NOMO-1 (cell line): ENCODE measurements at regions not wholly inside any gene's neighbourhood (a gene's known extent, or its start where the extent isn't known, plus 50 kb on each side); places are given as distances from the start of the nearest gene placed in this dataset.
A peak's percentile ranks its signal among the peaks of the same experiment; 100 is the strongest.

Source experiments
- DNase-seq, 2 experiments: peaks; one replicate each; lab custom pipeline; 2025; ENCODE audit not compliant: unreplicated experiment in 2 of 2; lab: John Stamatoyannopoulos, UW

- no peak for DNase-seq
Measured at GRCh38 chr5:126351153-126351552, 72.1 kb upstream of the GRAMD2B start.

GRCh38 chr5:126354012-126354857, 69.0 kb upstream of the GRAMD2B start:
- DNase-seq = peak in 1 of 2 experiments; percentile 68

GRCh38 chr5:126354858-126355731, 68.1 kb upstream of the GRAMD2B start:
- no peak for DNase-seq

- peak; percentile 16 to 43 for DNase-seq
Measured at GRCh38 chr5:126355940-126356339, 67.3 kb upstream of the GRAMD2B start.

- peak; percentile 36 to 47 for DNase-seq
Measured at GRCh38 chr5:126357585-126358342, 65.4 kb upstream of the GRAMD2B start.

GRCh38 chr5:126358525-126358924, 64.7 kb upstream of the GRAMD2B start:
- DNase-seq = peak in 1 of 2 experiments; percentile 55

GRCh38 chr5:126359884-126360283, 63.3 kb upstream of the GRAMD2B start:
- no peak for DNase-seq

- peak in 1 of 2 experiments; percentile 22 for DNase-seq
Measured at GRCh38 chr5:126360467-126360866, 62.7 kb upstream of the GRAMD2B start.

GRCh38 chr5:126363658-126364057, 59.6 kb upstream of the GRAMD2B start:
- DNase-seq = peak; percentile 11 to 73

- no peak for DNase-seq
Measured at GRCh38 chr5:126364206-126364902, 58.9 kb upstream of the GRAMD2B start.

- DNase-seq = no peak
Measured at GRCh38 chr5:126365446-126366198, 57.6 kb upstream of the GRAMD2B start.

- no peak for DNase-seq
Measured at GRCh38 chr5:126366199-126366560, 57.0 kb upstream of the GRAMD2B start.

- DNase-seq = no peak
Measured at GRCh38 chr5:126368239-126368812, 54.9 kb upstream of the GRAMD2B start.

- no peak for DNase-seq
Measured at GRCh38 chr5:126369083-126369482, 54.1 kb upstream of the GRAMD2B start.

GRCh38 chr5:126369995-126370731, 53.0 kb upstream of the GRAMD2B start:
- DNase-seq = no peak

GRCh38 chr5:126370796-126371718, 52.2 kb upstream of the GRAMD2B start:
- no peak for DNase-seq

GRCh38 chr5:126373375-126374108, 49.7 kb upstream of the GRAMD2B start:
- DNase-seq = no peak
